CD4-positive, alpha-beta T cell treated with Interleukin-4 for 1 hour (primary cell): ENCODE measurements at regions not wholly inside any gene's neighbourhood (a gene's known extent, or its start where the extent isn't known, plus 50 kb on each side); places are given as distances from the start of the nearest gene placed in this dataset.

Experiments
- DNase-seq, 2 donors: peaks; one replicate each; pipeline ENCODE4 v3.0.0-alpha.2; 2020 to 2022

DNA sequence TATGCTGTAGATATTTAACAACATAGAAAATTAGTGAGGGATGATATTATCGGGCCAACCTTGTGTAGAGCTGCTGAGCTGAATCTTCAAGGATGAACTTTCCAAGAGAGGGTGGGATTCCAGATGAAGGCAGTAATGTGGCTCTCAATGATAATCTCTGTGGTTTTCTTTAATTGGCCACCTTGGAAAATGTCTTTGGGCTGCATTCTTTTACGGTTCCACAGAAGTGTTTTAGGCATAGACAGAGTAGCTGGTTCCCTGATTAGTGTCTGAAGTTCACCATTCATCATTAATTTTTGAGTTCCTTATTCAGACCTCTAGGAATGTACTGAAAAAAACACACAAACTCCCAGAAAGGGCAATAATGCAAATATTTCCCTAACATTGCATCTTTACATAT is 1566.9 kb upstream of the PIK3C3 start:
- DNase-seq, result no peak

DNA sequence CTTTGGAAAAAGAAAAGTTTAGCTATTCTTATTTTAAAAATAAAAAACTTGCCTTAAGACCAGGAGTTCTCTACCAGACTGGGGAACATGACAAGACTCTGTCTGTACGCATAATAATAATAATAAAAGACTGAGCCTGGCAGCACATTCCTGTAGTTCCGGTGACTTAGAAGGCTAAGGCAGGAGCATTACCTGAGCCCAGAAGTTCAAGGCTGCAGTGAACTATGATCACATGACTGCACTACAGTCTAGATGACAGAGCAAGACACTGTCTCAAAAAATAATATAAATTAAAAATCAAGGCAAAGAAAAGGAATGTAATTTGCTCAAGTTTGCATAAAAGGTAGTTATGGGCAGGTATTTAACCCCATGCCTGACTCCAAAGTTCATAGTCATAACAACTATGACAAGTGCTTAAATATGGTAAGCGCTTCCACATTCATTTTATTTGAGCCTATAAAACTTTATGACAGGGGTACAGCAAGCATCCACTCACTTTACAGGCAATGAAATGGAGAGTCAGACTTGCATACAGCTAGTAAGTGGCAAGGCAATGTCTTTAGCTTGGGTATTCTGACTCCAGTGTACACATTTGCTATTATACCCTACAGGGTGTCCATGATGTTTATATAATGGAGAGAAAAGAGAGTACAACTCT is 1567.8 kb upstream of the PIK3C3 start:
- no peak for DNase-seq

DNA sequence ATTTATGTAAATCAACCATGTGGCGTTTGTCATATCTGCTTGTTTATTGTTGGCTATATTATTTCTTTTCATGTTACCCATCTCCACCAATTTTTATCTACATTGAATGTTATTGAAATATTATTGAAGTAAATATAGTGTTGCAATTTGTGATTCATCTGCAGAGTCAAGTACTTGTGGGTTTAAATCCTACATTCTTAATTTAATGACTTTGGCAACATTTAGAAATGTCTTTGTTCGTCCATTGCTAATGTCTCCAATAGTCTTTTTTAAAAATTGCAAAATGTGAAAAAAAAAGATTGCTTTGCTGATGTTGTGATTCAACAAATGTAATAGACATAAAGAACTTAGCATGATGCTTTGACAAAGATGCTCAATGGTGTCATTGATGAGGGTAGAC is 1572.8 kb upstream of the PIK3C3 start:
- DNase-seq, result no peak

DNA sequence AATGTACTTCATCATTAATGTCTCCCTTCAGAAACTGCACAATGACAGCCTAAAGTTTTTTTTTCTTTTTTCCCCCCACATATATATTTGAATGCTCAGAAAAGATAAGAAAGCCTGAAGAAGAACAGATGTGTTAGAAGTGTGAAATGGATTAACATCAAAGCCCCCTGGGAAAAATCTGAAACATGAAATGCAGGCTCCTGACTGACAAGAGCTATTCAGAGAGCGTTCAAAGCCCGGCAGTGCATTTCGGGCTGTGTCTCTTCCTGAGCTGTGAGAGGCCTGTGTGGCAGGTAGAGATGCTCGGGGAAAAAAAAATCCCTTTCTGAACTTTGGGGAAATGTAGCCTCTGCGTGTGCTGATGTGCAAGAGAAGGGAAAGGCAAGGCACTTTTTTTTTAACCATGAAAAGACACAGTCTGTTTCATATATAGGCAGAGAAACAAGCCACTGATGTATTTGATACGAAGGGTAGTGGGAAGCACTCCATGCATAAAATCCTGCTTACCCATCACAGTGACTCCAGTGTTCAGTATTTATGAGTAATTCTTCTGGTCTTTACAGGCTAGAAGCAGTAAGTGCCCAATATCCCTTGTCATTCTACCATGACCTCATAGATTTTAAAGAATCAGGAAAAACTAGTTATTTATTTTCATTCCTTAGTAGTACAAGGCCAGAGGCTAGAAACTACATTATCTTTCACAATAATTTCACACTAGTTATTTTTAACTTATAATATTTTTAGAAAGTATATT is 1574.2 kb upstream of the PIK3C3 start:
- DNase-seq, result no peak

DNA sequence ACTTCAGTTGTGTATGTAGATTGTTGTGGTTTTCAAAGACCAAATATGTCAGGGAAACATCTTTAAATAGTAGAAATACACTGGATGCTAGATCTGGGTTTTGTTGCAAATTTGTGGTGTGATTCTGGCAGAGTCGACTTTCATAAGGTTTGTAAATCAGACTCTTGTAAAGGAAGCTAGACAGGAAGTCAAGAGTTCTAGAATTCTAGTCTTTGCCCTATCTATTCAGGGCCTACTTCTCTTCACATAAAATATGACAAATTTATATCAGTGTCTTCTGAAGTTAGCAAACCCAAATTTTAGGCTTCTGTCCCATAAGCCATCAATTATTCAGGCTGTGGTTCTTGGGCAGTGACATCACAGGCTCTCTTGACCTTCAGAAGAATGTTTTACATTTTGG is 1579.2 kb upstream of the PIK3C3 start:
- no peak for DNase-seq

DNA sequence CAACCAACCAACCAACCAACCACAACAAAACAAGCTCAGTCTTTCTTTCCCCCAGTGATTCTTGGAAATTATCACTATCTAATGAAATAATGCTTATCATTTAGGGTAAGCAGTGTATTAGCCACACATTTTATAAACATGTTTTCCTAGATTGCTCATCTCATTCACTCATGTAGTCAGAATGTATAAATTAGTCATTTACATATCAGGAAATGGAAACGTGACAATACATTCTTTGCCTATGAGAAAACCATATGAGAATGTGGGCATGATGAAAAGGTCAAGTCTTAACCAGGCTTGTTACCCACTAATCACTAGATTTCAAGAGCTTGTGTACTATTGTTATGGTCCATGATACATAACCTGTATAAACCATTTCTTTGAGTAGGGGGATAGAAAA is 1583.4 kb upstream of the PIK3C3 start:
- no peak for DNase-seq

DNA sequence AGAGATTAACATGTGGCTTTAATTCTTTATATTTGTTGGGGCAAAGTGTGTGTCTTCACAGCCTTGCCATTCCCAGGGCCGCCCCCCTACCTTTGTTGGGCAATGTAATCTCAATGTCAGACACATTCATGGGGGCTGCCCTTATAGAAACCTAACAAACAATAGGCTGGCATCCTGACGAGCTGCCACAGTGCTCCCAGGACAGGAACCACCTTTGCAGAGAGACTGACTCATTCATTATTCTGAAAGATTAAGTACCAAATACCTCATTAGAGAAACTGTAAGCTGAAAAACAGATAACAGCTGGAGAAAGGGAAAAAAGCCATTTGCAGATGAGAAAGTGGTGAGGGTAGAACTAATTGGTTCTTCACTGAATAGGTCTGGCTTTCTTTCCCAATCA is 1587.5 kb upstream of the PIK3C3 start:
- DNase-seq, result no peak

DNA sequence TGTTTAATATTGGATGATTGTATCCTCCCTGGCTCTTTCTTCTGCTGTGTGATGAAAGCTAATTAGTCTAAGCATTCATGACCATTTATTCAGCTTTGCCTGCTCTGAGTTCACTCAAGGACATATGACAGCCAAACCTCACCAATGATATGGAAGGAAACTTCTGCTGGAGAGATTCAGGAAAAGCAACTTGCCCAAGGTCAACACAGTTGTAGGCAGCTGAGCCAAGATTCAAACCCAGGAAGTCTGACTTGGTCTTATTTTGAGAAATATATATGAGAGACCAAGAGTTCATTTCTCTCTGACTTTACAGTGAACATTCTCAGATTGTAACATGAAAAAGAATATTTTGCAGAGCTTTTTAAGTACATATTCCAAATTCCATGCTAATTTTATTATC is 1588.5 kb upstream of the PIK3C3 start:
- no peak for DNase-seq

DNA sequence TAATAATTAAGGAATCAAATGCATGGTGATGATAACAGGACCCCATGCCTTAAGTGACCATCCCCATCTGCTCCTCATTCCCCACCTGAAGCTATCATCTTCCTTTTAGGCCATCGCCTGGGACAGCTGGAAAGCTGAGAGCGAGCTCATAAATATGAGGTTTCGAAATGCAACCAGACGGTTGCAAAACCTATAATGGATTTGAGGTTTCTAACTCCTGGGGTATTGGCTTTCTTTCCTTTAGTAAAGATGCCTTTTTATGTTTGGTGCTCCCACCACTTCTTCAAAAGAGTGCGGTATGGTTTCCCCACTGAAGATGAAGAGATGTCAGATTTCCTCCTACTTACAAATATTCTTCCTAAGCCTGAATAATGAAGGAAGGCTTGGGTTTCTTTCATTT is 1589.5 kb upstream of the PIK3C3 start:
- DNase-seq, result no peak

DNA sequence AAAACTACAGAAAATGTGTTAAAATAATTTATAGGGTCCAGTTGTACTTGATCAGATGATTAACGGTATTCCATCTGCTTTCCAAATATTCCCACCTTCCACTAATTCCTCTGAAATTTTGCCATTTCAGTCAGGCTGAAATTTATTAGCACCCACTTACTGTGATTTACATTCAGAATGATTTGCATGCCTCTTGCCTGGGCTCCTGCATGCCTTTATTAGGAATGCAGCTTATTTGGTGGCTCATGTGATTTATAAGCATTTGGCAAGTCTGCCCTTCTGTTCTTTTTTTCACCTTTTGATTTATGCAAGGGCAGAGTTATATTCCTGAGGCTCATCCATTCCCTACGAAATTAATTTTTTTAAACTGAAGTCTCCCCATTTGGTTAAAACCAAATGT is 1594.5 kb upstream of the PIK3C3 start:
- no peak for DNase-seq

DNA sequence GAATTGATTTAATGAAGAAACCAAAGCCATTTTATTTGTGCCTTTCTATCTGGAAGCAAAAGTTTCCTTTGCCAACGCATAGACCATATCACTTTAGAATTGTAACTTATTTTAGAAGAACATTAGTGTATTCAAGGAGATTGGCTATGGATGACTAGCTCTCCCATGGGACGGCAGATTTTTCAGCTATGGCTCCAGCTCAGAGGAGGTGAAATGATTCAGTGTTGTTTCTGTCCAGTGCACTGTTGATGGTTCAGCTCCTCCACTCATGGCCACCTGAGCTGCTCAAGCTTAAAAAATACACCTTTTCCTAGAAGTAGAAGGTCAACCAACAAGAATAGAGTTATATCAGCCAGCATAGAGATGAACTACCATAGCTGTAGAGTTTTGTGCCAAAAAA is 1597.5 kb upstream of the PIK3C3 start:
- no peak for DNase-seq

DNA sequence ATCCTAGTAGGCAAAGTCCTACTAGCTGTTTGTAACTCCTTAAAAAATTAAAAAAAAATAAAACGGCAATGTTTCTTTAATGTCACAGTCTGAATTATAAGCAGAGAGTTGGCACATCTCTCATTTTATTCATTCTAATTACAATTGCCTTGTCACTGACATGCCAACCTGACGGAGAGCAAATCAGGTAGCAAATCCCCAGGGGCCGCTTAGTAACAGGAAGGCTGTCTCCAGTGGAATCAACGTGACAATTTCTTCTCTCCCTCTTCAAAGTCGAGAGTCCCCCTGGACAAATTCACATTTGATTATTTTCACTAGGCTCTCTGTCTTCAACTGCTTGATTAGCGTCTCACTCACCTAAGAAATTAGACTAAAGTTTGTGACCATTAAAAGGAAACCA is 1598.9 kb upstream of the PIK3C3 start:
- no peak for DNase-seq

DNA sequence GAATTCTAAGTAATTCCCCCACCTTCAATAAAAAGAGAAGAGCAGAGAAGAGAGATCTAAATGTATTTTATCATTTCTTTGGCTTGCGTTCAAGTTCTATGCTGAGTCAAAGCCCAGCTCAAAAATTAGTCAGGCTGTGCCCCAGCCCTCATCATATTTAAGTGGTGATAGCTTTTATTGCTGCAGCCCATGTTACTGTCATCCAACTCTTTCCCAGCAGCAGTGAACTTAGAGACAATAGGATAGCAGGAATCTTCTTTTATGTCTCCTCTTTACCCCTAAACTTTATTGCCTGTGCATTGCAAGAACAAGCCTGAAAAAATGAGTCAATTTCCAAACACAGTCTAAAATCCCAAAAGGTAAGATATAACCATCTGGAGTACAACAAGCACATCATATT is 1599.3 kb upstream of the PIK3C3 start:
- no peak for DNase-seq

DNA sequence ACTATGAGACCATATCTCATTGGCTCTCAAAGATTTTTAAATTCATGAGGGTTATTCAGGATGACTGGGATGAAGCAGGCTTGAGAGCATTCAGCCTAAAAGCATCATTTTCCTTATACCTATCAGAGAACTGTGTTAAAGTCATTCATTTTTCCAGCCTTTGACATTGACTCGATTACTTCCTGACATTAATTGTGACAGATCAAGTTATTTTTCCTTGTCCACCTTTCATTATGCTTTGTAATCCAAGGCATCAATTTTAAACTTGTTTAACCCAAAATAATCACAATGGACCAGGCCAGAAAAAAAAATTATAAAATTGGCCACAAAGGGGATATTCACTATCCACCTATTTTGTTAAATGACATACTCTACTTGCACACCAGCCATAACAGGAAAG is 1606.8 kb upstream of the PIK3C3 start:
- DNase-seq, result no peak

DNA sequence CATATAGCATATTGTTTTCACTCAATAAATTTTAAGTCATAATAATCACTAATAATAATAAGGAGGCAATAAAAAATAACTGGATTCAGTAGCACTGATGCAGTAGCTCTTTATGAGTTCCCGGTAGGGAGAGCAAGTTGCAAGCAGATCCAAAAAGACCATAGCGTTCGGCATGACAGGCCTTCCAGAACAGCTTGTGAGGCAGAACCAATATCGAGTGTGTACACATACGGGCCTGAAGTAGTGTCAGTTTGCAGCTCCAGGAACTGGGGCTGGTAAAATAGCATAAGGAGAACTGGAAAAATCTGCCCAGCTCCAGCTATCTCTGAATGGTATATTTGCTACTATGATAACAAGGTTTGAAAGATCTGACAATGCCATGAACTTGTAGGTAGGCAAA is 1607.8 kb upstream of the PIK3C3 start:
- DNase-seq, result no peak

DNA sequence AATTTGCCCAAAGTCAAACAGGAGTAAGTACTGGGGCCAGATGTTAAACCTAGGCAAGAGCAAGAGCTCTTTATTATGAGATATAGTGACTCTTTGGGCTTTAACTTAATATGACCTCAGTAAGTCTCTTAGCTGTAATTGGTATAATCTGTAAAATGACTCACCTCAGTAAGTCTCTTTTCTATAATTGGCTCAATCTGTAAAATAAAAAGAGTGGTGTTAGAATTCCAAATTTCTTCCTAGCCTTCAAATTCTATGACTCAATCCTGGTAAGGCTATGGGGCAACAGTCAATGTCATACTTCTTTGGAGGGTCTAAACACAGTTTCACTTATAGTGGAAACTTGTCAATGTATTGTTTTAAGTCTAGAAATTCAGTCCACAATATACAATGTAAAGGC is 1608.9 kb upstream of the PIK3C3 start:
- DNase-seq, result no peak

DNA sequence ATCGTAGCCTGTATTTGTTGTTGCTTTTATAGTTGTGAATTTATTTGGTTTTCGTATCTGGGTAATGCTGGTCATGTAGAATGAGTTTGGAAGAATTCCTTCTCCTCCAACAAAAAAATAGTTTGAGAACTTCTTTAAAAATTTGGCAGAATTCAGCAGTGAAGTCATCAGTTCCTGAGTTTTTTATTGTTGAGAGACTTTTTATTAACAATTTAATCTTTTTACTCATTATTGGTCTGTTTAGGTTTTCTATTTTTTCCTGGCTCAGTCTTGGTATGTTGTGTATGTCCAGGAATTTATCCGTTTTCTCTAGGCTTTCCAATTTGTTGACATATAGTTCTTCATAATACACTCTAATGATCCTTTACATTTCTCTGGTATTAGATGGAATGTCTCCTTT is 1613.3 kb upstream of the PIK3C3 start:
- no peak for DNase-seq

DNA sequence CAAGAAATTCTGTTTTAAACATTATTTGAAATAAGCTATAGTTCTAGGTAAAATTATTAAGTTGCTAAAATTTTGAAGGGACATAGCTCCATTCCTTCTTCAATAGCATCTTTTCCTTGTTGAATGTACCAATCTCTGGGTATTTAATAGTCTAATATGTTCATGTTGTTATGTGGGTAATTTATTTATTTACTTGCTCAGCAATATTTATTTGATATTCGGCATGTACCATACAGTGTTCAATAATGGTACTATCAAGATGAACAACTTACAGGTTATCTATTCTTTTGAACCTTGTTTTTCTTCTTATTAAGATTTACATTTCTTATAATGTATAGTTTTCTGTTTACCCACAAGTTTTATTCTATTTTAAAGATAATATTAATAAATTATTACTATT is 1616.8 kb upstream of the PIK3C3 start:
- DNase-seq, result no peak

DNA sequence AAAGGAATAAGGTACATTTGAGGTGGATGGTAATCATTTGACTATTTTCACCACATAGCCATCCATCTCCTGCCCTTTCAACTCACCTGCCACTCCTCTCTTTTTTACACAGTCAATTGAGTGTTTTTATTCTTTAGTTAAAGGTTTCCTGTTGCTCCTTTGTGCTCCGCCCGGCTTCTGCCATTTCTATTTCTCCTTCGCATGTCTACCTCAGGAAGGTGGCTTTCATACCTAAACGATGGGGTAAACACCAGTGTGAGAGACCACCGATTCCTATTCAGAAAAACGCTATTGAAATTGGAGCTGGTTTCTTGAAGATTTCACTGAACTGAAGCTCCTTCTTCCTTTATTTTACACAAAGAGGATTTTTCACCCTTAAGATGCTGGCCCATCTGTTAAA is 1628.0 kb upstream of the PIK3C3 start:
- no peak for DNase-seq

DNA sequence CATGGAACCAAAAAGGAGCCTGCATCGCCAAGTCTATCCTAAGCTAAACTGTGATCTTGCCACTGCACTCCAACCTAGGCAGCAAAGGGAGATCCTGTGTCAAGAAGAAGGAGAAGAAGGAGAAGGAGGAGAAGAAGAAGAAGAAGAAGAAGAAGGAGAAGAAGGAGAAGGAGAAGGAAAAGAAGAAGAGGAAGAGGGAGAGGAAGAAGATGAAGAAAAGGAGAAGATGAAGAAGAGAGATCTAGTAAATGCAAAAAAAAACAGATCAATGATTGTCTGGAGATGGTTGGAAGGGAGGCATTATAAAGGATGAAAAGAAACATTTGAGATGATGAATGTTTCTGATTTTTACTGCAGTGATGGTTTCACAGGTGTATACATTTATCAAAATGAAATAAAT is 1629.0 kb upstream of the PIK3C3 start:
- DNase-seq, result no peak

DNA sequence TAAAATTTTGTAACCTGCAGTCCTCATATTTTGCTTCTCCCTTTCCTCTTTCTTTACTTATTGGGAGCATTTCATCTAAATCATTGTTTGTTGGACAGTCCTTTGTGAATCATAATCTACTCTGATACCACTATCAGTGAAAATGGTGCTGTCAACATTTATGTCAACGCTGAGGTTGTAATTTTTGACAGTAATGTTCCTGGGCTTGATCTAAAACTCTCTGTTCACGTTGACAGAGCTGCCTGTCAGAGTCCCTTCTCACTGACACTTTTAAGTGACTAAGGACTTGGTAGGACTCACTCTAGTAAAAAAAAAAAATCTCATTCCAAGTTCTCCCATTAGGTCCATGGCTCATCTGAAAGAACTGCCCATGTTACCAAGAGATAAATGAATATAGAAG is 1640.8 kb upstream of the PIK3C3 start:
- DNase-seq, result no peak

DNA sequence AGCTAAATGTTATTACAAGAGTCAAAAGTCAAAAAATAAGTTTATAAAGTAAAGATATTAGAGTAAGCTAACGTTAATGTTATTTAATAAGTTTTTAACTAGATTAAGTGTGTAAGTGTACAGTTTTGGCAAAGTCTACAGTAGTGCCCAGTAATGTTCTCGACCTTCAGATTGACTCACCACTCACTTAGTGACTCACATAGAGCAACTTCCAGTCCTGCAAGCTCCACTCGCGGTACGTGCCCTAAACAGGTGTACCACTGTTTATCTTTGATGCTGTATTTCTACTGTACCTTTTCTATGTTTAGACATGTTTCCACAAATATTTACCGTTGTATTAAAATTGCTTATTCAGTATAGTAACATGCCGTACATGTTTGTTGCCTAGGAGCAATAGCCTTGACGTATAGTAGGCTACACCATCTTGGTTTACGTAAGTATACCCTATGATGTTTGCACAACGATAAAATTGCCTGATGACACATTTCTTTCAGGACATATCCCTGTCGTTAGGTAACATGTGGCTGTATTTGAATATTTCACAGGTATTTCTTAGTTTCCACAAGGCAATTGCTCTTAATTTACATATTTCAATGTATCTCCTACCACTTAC is 1641.9 kb upstream of the PIK3C3 start:
- DNase-seq, result no peak

DNA sequence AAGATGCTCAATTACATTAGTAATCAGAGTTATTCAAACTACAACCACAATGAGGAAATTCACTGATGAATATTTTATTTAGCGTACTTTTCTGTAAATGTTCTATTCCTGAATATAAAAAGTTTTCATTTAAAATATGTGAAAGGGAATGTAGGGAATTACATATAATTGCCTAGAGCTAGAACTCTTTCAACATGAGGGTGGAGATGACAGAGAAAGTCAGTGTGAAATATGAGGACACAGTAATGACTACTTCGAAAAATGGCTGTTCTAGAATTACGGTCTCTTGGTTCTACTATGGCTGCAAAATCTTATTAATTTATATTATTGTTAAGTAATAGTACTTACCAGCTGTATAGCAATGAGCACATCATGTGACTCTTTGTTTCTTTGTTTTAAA is 1647.4 kb upstream of the PIK3C3 start:
- no peak for DNase-seq

DNA sequence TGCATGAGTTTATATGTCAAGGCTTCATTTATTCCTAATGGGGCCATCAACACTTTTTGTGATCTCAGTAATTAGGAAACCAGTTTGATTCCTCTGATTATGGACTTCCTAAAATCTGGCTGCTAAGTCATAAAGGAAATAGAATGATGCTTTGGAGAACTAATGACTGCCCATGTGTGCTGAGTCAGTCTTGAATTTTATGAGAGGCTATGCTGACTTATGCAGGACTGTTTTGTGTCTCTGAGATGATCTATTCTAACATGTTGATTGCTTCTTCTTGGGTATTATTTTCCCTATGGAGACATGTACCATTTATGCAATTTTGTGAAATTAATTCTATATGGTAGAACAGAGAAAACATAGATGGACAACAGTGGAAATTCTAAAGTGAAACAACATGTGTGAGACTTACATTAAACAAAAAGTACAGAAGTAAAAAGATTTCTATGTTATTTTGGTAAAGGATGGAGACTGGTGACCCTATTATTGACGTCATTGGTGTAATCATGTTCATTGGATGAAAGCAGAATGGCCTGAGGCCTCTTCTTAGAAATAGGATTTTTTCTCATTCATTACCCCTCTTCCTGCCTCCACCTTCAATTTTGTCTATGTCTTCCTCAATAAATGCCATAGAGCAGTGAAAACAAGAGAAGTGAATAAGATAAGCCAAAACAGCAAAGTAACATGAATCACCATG is 1658.2 kb upstream of the PIK3C3 start:
- no peak for DNase-seq
